Tibial nerve (tissue), 4 donors: ENCODE measurements at regions not wholly inside any gene's neighbourhood (a gene's known extent, or its start where the extent isn't known, plus 50 kb on each side); places are given as distances from the start of the nearest gene placed in this dataset.

Source experiments
- CTCF ChIP-seq, 5 experiments: fragments of 200-600 bp in 3 of 5; fragments of 450-650 bp in 2 of 5; sonication (generic) in 3 of 5; IDR thresholded peaks; one replicate each; pipeline ENCODE4 v1.5.1; 2016 to 2019; ENCODE audit warnings: antibody characterized with exemption in 5 of 5, mild to moderate bottlenecking in 3 of 5, moderate library complexity in 2 of 5
- EP300 ChIP-seq, 2 donors: sonication (generic); formaldehyde crosslinking; IDR thresholded peaks; one replicate each; pipeline ENCODE4 v1.6.1; 2017; ENCODE audit warnings: antibody characterized with exemption in 2 of 2, mild to moderate bottlenecking in 1 of 2
- POLR2A ChIP-seq, 2 donors: fragments of 450-650 bp; IDR thresholded peaks; one replicate each; pipeline ENCODE4 v1.6.1; 2017; ENCODE audit warnings: antibody characterized with exemption in 2 of 2, mild to moderate bottlenecking in 2 of 2, moderate library complexity in 2 of 2

GRCh38 chr1:226808501-226808900, 61.9 kb upstream of the PSEN2 start:
- TF ChIP-seq POLR2A (IDR thresholded peaks at IDR 0.05) (no peak), CTCF (IDR thresholded peaks at IDR 0.05) (no peak), EP300 (IDR thresholded peaks at IDR 0.05) (no peak)
